ACC112 (cell line): ENCODE measurements at regions not wholly inside any gene's neighbourhood (a gene's known extent, or its start where the extent isn't known, plus 50 kb on each side); places are given as distances from the start of the nearest gene placed in this dataset.

Source experiments
- H2AFZ ChIP-seq: fragments of 200-600 bp; sonication (generic); one replicate; pipeline ENCODE4 v1.6.0; 2017; ENCODE audit warnings: antibody characterized with exemption, low read length; ENCODE audit not compliant: unreplicated experiment
- H3K27ac ChIP-seq: fragments of 200-600 bp; sonication (generic); 2 replicates; pipeline ENCODE4 v1.5.1; 2014; ENCODE audit warnings: low read depth, mild to moderate bottlenecking, antibody characterized with exemption, low read length, moderate library complexity
- H3K27me3 ChIP-seq: fragments of 200-600 bp; sonication (generic); 2 replicates; pipeline ENCODE4 v1.6.1; 2014; ENCODE audit warnings: mild to moderate bottlenecking, antibody characterized with exemption, low read length, moderate library complexity, mixed read lengths; ENCODE audit not compliant: insufficient read depth
- H3K36me3 ChIP-seq: fragments of 200-600 bp; sonication (generic); 2 replicates; pipeline ENCODE4 v1.6.1; 2016; ENCODE audit warnings: mild to moderate bottlenecking, antibody characterized with exemption, low read length, moderate library complexity, mixed read lengths; ENCODE audit not compliant: insufficient read depth
- H3K4me1 ChIP-seq: fragments of 200-600 bp; sonication (generic); one replicate; pipeline ENCODE4 v1.6.1; 2016; ENCODE audit warnings: low read length, mixed read lengths; ENCODE audit not compliant: insufficient read depth, unreplicated experiment, control insufficient read depth
- H3K4me3 ChIP-seq: fragments of 200-600 bp; sonication (generic); 2 replicates; pipeline ENCODE4 v1.5.1; 2014; ENCODE audit warnings: mild to moderate bottlenecking, low read depth, low read length
- H3K79me2 ChIP-seq: fragments of 200-600 bp; sonication (generic); one replicate; pipeline ENCODE4 v1.6.0; 2016; ENCODE audit warnings: low read length; ENCODE audit not compliant: control insufficient read depth, unreplicated experiment, insufficient read depth

DNA sequence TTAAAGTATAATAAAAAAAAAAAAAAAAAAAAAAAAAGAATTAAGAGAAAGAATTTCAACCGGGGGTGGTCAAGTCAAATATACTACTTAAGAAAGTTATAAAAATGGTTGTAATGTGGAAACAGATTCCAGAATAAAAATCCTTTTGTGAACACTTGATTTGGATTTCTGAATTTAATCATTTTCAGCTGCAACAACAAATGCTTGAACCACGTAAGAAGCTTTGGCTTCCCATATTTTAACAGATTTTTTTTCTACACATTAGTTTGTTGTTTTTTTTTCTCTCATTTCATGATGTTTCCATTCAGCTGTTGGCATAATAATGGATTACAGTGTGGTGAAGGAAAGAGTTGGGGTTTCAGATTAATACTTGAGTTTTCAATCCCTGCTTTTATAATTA is 137.3 kb upstream of the AGR3 start:
- Histone ChIP-seq H2AFZ (no peak overlapping the region), H3K36me3 (no peaks in the 10 kb centered on the region), H3K79me2 (no peaks in the 10 kb centered on the region), H3K27ac (no peak overlapping the region), H3K27me3 (no peaks in the 10 kb centered on the region), H3K4me1 (peaks cover 14% of the 10 kb centered on the region), H3K4me3 (no peak overlapping the region)

DNA sequence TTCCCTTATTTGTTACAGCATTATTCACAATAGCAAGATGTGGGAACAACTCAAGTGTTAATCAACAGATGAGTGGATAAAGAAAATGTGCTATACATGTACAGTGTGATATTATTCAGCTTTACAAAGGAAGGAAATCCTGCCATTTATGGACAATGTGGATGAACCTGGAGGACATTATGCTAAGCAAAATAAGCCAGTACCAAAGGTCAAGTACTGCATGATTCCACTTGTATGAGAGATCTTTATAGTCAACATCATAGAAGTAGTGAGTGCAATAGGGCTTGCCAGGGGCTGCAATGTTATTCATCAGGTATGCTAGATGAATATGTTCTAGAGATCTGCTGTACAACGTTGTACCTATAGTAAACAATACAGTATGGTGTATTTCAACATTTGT is 138.5 kb upstream of the AGR3 start:
- Histone ChIP-seq H3K36me3 (no peaks in the 10 kb centered on the region), H3K4me3 (no peak overlapping the region), H2AFZ (no peak overlapping the region), H3K27ac (no peak overlapping the region), H3K27me3 (no peaks in the 10 kb centered on the region), H3K79me2 (no peaks in the 10 kb centered on the region), H3K4me1 (peaks cover 13% of the 10 kb centered on the region)

DNA sequence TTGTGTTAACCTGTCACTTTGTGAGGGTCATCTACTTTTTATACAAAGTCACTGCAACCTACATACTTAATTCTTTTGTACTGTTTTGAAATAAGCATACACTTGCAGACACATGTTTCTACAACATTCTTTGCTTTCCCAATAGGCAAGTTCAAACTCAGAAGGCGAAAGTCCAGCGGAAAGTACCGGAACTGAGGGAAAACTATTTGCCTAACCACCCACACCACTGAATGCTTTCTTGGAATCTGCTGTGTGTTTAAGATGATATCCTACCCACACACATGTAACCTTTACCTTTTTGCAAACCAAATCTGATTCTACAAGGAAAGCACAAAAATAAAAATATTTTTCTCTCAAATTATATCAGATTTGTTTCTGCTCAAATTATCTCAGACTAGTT is 139.4 kb upstream of the AGR3 start:
- Histone ChIP-seq H2AFZ (no peak overlapping the region), H3K4me3 (no peak overlapping the region)

DNA sequence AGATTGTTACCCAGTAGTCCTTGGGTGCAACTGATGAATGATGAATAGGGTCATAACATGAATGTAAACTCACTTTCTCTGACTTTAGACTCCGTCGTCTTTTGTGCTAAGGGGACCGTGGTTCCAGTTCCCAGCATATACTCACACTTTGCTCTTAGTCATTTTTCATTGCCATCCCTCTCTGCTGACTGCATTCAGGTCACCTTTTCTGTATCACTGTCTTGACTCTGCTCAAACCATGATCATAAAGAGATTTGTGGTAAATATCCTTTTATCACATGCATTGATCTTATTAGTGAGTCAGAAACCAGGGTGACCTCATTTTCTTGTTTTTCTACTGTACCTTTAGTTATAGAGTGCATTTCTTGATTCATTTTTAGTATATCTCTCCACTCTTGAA is 141.1 kb upstream of the AGR3 start:
- Histone ChIP-seq H2AFZ (no peak overlapping the region), H3K79me2 (no peaks in the 10 kb centered on the region), H3K27ac (no peak overlapping the region), H3K36me3 (no peaks in the 10 kb centered on the region), H3K4me3 (no peak overlapping the region), H3K4me1 (no peaks in the 10 kb centered on the region), H3K27me3 (no peaks in the 10 kb centered on the region)

More for the DNA sequence above, 139.4 kb upstream of the AGR3 start:
- H3K79me2 ChIP-seq = no peaks in the 10 kb centered on the region
- H3K27me3 ChIP-seq = no peaks in the 10 kb centered on the region
- no peak overlapping the region for H3K27ac ChIP-seq
- H3K4me1 ChIP-seq = peaks cover 6% of the 10 kb centered on the region
- H3K36me3 ChIP-seq = no peaks in the 10 kb centered on the region

DNA sequence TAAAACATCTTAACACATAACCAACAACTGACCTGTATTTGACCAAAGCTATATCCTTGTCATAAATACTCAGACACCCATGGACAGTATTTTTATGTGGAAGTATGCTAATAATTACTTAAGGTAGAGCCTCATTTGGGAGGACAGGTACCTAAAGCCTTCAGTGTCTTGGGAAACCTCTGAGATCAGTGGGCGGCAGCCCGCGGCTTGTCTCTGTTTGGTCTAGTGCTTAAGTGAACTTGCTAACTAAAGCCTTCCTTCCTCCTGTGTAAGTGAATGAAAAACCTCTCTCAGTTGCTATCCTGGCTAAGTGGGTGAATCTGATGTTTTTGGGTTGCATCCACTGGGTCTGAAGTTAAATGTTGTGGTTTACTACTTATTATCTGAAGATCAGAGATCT is 144.5 kb upstream of the AGR3 start:
- H2AFZ ChIP-seq = no peak overlapping the region

DNA sequence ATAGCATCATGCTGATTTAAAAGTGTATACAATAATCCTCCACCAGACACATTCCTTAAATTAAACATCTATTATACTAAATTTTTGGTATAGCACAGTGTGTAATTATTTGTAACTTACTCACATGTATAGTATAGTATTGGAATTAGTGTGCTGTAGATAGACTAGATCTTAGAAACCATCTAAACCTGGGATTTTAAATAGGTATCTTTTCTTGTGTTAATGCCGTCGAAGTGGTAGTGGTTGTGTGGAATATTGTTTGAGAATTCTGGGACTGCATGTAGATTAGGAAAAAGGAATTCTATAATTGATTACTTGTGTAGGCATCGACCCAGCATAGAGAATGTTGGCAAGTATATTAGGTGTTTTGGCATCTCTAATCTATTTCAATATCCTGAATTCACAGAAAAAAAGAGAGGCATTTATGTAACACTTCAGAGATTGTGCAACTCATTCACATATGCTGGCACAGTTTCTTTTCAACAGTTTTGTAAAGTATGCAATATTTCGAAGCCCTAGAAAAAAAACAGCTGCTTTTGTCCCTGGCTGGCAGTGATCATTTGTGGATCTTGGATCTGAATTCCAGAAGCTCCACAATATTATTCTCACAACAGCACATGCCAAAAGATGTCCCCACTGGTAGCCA is 145.5 kb upstream of the AGR3 start:
- no peak overlapping the region for H3K27ac ChIP-seq
- H3K27me3 ChIP-seq = no peaks in the 10 kb centered on the region
- H3K79me2 ChIP-seq = no peaks in the 10 kb centered on the region
- H3K36me3 ChIP-seq = no peaks in the 10 kb centered on the region
- H2AFZ ChIP-seq = no peak overlapping the region
- no peak overlapping the region for H3K4me3 ChIP-seq
- no peaks in the 10 kb centered on the region for H3K4me1 ChIP-seq

More for the DNA sequence above, 144.5 kb upstream of the AGR3 start:
- Histone ChIP-seq H3K4me3 (no peak overlapping the region), H3K27me3 (no peaks in the 10 kb centered on the region), H3K36me3 (no peaks in the 10 kb centered on the region), H3K79me2 (no peaks in the 10 kb centered on the region), H3K27ac (no peak overlapping the region), H3K4me1 (no peaks in the 10 kb centered on the region)

DNA sequence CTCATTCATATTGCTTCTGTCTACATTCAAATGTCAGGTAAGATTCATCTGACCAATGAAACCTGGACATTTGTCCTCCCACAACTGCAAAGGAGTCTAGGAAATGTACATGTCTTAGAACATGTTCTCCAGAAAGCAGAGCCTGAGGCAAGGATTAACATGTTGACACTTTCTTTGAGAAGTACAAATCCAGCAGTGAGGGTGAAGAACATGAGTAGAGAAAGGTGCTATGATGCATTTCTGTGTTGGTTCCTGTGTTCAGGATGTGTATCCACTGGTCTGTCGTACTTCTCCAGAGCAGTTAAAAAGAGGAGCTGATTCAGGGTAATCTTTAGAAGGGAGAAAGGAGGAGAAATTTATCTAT is 146.0 kb upstream of the AGR3 start:
- no peaks in the 10 kb centered on the region for H3K79me2 ChIP-seq
- H3K4me3 ChIP-seq = no peak overlapping the region

DNA sequence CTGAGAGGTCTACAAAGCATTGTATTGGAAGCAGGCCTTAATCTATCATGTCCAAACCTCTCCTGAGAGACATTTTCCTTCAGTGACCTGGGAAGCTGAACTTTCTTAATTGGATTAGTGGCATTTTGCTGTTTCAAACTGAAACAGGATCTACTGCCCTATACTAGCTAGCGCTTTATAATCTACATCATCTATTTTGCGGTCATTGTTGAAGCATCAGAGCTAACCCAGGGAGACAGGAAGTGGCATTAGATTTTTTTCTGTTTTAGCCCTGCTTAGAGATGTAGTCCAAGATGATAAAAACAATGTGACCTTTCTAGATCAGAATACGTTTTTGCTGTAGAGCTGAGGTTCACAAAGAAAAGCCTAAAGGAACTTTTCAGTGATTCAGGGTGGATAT is 147.4 kb upstream of the AGR3 start:
- no peak overlapping the region for H2AFZ ChIP-seq
- no peaks in the 10 kb centered on the region for H3K27me3 ChIP-seq
- no peaks in the 10 kb centered on the region for H3K79me2 ChIP-seq
- no peak overlapping the region for H3K27ac ChIP-seq
- H3K4me1 ChIP-seq = no peaks in the 10 kb centered on the region
- H3K4me3 ChIP-seq = no peak overlapping the region
- no peaks in the 10 kb centered on the region for H3K36me3 ChIP-seq

More for the DNA sequence above, 146.0 kb upstream of the AGR3 start:
- no peak overlapping the region for H3K27ac ChIP-seq
- no peaks in the 10 kb centered on the region for H3K4me1 ChIP-seq
- H3K27me3 ChIP-seq = no peaks in the 10 kb centered on the region
- H3K36me3 ChIP-seq = no peaks in the 10 kb centered on the region
- H2AFZ ChIP-seq = no peak overlapping the region

DNA sequence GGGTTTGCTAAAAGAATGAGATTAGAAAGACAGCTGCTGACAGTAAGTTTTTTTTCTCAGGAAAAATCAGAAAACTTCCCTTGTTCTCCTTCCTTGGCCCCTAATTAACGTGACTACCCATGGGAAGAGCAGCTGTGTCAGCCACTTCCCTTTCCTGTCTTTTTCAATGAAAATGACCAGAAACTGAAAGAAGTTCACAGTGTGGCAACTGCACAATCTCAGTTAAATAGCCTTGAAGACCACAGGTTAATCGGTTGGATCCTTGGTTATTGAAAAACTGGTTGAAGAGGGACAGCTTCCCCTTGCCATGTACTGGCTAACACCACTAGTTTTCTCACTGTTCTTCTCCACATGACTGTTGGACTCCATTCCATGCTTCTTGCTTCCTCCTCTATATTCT is 148.8 kb upstream of the AGR3 start:
- Histone ChIP-seq H2AFZ (no peak overlapping the region), H3K4me3 (no peak overlapping the region), H3K79me2 (no peaks in the 10 kb centered on the region), H3K27ac (no peak overlapping the region), H3K27me3 (no peaks in the 10 kb centered on the region), H3K36me3 (no peaks in the 10 kb centered on the region), H3K4me1 (no peaks in the 10 kb centered on the region)

DNA sequence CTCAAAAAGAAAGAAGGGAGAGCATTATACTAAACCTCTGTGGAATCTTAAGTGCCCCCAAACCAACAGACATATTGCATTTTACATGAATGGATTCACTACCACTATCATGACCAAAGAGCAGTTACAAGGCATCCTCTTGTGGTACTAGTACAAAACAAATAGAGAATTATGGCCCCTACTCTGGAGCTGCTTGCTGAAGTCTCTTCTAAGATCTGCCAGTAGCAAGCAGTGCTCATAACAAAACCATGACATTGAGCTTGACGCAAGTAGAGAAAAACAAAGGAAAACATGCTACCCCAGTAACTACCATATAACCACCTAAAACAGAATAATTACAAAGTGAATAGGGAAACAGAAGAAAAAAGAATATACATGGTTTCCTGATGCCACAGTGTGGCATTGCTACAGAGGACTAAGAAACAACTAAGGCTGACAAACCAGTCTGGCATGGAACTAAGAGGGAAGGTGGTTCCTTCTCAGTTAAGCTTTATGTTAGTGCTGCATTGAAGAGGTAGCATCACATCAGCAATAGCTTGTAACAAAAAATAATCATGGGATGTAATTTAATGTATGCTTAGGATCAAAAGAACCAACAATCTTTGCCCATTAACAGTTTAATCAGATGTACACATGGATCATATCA is 150.2 kb upstream of the AGR3 start:
- H3K36me3 ChIP-seq = no peaks in the 10 kb centered on the region
- no peaks in the 10 kb centered on the region for H3K27me3 ChIP-seq
- no peak overlapping the region for H2AFZ ChIP-seq
- no peak overlapping the region for H3K4me3 ChIP-seq
- H3K27ac ChIP-seq = no peak overlapping the region
- H3K4me1 ChIP-seq = no peaks in the 10 kb centered on the region
- no peaks in the 10 kb centered on the region for H3K79me2 ChIP-seq

DNA sequence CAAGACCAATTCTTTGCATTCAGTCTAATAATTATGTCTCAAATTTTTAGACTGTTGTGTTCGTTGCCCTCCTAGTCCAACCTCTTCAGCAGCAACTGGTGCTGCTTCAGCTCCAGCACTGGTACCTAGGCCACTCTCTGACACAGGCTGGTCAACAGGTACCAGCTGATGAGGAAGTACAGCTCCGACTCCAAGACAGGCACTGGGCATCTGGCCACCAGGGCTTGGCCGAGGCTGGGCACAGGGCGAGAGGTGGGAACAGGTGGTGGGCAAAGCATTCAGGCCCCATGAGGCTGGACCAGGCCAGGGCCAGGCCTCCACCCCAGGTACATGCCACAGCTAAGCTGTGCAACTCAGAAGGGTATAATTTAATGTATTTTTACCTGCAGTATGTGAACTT is 151.5 kb upstream of the AGR3 start:
- H2AFZ ChIP-seq = no peak overlapping the region

More for the DNA sequence above, 151.5 kb upstream of the AGR3 start:
- Histone ChIP-seq H3K79me2 (no peaks in the 10 kb centered on the region), H3K27ac (no peak overlapping the region), H3K4me3 (no peak overlapping the region), H3K4me1 (no peaks in the 10 kb centered on the region), H3K36me3 (no peaks in the 10 kb centered on the region), H3K27me3 (no peaks in the 10 kb centered on the region)
